ENCODE measurements at regions not wholly inside any gene's neighbourhood (a gene's known extent, or its start where the extent isn't known, plus 50 kb on each side); places are given as distances from the start of the nearest gene placed in this dataset.

DNA sequence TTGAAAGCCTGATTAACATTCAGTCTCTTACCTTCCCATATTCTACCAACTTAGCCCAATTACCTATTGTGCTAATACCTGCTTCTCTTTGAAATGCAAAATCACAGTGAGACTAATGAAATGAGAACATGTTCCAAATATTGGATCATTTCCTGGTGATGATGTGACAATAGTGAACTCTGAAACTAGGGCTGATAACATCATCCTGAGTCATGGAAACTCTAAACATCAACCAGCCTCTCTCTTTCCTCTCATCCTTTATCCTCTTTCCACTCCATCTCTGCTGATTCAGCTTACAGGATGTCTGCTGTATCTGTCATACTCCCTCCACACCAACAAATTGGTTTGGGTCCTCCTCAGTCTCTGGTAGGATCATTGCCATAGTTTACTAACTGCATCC, 98.8 kb upstream of the NCKAP5 start:
- peak; percentile 50 for DNase-seq (ENCODE audit: low read depth)

DNA sequence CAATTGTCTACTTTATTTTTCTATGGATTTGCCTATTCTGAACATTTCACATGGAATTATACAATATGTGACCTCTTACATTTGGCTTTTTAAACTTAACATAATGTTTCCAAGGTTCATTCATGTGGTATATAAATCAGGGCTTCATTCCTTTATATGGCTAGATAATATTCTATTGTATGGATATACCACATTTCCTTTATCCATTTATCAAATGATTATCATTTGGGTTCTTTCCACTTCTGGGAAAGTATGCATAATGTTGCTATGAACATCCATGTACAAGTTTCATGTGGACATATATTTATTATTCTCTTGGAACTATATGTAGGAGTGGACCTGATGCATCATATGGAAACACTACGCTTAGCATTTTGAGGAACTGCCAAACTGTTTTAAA, 99.7 kb upstream of the NCKAP5 start:
- DNase-seq (ENCODE audit: low read depth): no peak

DNA sequence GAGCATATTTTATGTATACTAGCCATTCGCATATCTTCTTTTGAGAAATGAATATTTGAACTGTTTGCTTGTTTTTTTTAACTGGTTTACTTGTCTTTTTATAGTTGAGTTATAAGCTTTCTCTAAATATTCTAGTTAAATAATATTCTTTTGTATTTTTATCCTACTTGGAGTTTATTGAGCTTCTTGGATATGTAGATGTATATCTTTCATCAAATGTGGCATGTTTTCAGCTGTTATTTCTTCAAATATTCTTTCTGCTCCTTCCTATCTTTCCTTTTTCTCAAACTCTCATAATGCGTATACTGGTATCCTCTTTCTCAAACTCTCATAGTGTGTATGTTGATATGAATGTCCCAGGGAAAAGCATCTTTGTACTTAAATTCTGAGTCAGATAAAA, 100.3 kb upstream of the NCKAP5 start:
- DNase-seq (ENCODE audit: low read depth): no peak

DNA sequence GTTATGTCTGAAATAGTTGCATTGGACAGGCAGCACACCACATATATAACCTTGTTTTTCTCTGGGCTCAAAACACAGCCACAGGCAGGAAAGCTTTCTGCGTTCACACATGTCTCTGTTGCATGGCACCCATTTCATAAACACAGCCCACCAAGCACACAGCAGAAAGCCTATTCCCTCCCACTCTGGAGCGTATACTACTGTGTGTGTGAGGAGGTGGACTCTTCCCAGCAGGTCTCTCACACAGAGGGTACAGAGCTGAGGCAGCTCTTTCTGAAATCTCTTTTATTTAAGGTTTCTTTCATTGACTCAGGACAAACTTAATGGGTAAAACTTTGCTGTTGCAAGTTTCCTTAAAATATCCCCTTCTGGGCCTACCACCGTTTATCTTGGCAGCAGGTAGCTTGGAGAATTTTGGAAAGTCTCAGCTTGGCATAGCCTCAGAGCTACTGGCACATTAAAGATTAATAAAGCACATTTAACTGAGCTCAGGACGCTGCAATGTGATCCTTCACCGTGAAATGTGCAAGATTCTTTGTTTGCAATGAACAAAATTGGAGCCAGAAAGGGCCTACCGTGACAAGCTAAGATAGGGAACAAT, 105.1 kb upstream of the NCKAP5 start:
- no peak for DNase-seq (ENCODE audit: low read depth)

DNA sequence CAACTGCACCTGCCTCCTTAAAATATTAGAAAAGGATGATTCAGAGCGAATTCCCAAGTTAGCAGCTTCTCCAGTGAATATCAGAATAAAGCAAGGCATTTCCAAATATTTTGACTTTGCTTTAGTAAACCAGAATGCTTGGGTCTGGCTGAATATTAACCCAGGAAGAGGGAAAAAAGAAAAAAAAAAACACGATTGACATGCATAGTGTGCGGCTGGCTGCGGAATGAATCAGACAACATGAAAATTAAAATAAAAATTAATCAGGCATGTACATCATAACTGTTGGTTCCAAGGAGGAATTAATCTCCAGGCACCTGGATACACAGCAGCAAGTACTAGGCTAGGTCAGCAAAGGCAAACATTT, 105.8 kb upstream of the NCKAP5 start:
- no peak for DNase-seq (ENCODE audit: low read depth)

DNA sequence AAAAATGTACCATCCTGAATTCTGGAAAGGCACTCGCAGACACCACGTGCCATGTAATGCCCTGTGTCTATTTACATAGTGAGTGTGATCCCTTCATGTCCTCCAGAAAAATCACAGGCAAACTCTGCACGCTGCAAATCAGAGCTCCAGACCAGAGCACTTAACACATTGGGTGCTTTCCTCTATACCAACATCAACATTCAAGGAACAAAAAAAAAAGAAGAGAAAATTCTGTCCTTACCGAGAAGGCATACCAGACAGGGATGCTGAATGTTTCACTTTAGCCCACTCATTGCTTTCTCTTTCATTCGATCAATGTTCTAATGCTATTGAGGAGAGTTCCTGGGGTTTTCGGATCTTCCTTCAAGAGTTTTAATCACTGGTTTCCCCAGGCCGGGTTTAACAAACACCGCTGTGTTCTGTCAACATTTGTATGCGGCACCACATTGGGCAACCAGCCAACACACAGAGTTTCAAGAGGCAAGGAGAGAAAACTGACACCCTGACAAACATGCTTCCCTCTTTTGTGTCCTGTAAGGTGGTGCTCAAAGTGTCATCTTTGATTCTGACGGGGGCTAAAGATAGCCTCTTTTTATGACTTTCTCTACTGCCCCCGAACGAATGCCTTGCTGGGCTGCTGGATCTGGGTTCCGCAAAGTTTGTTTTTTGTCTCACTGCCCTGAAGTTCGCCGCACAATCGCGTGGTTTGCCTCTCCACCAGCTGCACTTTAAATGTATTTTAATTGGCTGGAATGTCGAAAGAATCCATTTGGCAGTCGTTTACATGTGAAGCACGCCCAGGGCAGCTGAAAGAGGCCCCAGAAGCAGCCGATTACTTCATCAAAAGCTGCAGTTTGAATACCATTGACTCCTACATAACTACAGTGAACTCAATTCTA, 106.4 kb upstream of the NCKAP5 start:
- DNase-seq (ENCODE audit: low read depth): peak; percentile 54

DNA sequence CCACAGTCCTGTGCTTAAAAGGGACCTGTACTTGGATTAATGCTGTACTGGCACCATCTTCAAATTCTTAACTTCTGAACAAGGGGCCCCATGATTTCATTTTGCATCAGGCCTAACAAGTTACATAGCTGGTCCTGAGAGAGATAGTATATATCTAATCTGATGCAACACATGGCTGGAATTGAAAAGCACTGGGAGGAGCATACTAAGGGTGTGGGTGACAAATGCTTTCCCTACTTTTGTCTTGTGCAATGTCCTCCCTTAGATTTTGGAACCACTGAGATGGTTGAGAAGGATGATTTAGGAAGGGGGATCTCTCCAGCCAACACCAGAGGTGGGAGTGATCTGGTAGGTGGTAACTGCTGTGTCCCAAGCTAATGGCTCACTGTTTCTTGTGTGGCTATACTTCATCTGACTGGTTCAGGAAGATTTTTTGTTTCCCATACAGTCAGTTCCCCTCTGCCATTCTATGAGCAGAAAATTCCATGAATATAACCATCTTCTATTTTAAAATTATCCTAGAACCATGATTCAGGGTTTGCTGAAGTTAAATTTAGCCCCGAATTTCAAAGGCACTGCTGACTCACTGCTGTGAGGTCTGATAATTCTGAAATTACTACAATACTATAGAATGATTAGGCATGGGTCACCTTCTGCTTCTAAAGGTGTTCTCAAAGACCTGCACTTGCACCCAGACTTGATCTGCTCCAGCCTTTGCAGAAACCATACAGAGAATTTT, 108.3 kb upstream of the NCKAP5 start:
- DNase-seq (ENCODE audit: low read depth): no peak

DNA sequence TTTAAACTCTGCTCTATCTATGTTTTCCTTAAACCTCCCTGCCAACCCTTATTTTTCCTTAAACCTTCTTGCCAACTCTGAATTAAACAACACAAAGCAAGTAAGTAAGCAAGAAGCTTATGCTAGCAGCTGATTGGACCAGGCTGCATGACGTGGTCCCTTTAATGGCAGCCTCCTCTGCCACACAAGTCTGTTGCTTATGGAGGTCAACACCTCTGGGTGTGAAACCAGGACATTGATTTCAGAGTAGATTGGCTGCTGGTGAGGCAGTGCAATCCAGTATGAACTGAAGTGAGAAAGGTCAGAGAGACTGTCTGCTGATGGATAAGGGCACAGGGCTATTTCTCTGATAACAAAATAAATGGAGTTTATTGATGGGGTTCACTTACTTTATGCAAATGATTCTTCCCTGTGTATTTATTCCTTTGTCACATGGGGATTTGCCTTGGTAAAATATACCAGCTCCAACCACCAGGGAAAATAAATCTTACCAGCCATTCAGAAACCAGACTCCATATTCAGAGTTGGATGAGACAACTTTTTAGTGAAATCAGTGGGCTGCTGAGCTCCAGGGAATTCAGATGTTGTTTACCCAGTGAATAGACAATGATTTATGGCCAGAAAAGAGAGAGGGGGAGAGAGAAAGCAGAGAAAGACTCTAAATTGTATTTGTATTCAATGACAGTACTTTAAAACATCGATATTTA, 112.2 kb upstream of the NCKAP5 start:
- DNase-seq (ENCODE audit: low read depth): no peak

DNA sequence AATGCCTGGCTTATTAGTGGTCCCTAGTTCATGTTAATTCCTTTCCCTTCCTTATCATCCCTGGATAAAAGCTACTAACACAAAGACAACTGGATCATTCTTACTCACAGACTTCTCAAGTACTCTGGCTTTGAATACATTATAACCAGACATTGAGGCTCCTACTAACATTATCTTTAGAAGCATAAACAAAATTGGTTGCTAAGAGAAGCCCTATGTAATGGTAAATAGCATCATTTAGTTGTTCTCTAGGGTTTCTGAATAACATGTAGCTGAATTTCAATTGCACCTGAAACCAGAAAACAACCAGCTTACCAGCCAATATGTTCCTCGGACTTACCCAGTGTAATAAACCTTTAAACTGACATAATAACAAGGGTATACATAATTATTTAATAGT, 114.1 kb upstream of the NCKAP5 start:
- no peak for DNase-seq (ENCODE audit: low read depth)

DNA sequence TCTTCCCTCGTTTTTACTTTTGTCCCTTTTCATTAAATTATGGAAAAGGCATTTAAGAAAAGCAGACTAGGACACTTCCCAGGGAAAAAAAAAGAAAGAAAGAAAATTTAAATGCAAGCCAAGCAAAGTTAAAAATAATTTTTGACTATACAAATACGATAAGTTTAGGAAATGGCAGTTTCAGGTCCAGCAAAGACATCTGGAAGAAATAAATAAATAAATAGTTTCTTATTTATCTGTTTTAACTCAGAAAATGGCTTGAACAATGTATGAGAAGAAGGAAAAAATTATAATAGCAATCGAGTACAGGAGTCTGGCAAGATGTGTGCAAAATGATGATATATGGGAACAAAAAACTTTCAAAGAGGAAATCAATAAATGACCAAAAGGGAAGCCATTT, 114.6 kb upstream of the NCKAP5 start:
- DNase-seq (ENCODE audit: low read depth): no peak

DNA sequence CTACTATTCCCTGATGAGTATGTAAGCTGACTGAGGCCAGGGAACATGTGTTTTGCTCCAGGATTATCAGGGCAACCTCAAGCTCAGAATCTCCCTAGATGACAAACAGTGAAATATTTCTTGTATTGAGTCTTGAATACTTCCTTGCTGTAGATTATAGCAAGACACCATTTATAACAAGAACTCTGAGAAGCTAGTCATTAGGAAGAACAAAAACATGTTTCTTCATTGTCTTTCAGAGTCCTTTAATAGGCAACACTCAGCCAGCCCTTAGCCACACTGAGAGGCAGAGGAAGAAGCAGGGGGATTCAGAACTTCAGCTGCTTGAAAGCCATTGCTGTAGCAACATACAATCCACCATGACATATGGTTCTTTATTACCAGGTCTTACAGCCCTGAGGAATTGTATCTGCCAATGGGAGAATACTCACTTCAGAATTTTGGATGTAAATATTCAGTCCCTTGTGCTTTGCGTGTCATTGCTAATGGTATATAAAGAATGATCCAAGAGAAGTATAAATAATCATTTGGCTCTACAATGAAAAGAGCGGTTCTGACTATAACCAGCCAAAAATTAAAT, 117.5 kb upstream of the NCKAP5 start:
- DNase-seq (ENCODE audit: low read depth): no peak

DNA sequence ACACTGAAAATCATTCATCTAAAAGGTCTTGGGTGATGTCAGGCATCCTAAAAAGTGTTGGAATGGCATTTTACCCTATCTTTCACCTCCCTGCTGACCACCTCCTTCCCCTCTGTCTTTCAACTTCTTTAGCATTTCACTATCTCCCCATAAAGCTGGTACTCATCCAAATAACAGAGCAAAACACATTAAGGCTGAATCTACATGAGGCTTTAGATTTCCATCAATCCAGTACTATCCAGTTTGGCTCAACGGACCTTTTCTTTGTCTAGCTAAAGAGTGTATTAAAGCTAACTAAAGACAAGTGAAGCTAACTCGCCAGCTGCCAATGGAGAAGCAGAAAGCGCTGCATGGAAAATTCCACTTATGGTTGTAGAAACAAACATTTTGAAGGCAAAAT, 122.5 kb upstream of the NCKAP5 start:
- no peak for DNase-seq (ENCODE audit: low read depth)

DNA sequence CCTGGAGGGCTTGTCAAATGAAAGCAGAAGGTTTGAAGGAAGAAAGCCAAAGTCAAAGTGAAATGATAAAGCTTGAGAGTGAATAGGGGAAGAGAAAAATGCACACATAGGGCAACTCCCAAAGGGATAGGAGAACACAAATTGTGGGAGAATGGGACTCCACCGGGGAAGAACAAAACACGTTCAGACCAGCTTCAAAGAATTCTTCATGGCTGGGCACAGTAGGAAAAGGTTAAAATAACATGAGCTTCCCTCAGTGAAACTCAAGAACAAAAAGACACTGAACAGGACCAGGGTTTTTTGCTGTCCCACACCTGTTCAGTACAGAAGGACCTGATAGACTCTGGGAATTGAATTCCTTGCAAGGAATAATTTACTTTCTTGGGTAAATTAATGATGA, 123.1 kb upstream of the NCKAP5 start:
- no peak for DNase-seq (ENCODE audit: low read depth)

DNA sequence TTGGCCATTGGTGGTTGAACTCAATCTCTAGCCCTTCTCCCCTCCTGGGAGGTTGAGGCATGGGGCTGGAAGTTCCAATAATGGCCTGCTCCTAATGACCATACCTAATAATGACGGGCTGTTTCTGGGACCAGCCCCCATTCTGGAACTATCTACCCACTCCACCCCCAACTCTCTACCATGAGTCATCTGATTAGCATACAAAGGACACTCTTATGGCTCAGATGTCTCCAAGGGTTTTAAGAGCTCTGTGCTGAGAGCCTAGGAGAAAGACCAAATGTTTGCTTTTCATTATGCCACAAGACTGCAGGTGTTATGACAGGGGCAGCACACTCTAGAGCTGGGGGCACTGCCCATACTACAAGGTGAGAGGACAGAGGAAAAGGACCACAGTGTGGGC, 137.0 kb upstream of the NCKAP5 start:
- DNase-seq (ENCODE audit: low read depth): no peak

DNA sequence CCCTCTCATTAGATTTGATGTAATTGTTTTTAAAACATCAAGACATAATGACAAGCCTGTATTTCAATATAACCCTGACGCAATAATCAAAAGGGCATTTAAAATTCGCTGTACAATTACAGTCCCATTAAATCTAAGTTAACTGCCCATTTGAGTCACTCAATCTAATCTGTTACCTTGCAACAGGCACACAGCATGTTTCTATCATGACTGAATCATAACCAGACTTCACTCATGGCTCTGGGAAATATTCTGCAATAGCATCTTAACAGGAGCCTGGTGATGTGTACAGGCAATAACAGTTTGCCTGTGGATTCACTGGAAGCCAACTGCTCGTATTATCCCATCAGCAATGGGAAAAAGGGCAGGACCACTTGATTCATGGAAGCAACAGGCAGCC, 142.3 kb upstream of the NCKAP5 start:
- peak; percentile 17 for DNase-seq (ENCODE audit: low read depth)

DNA sequence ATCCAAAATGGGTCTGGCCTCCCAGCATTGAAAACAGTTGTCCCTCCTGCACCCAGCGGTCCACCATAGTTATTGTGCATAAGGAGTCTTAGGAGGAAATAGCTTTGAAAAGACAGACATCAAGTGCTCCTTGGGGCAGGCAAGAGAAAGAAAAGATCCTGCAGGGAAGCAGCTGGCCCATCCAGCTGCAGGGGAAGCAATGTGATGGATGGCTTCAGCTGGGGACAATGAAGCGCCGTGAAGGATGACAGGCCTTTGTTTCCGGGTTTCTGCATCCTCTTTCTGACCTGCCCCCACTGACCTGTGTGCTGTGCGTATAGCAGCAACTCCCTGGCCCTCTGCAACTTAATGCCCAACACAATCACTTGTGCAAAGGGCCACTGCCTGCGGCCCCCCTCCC, 142.9 kb upstream of the NCKAP5 start:
- no peak for DNase-seq (ENCODE audit: low read depth)

DNA sequence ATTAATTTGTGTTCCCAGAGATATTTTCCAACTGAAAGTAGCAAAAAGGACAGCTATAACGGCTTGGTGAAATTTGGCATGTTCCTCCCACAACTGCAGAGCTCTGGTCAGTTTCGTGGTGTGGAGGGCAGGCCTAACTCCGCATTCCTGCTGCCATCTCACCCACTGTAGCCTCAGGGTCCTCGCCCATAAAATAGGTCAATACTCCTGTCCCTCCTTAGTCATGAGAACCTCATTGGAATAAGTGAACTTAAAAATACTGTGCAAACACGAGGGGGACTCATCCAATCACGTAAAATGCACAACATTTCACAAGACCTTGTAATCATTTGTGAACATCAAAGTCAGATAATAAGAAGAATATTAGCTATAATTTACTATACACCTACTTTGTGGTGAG, 143.5 kb upstream of the NCKAP5 start:
- no peak for DNase-seq (ENCODE audit: low read depth)

DNA sequence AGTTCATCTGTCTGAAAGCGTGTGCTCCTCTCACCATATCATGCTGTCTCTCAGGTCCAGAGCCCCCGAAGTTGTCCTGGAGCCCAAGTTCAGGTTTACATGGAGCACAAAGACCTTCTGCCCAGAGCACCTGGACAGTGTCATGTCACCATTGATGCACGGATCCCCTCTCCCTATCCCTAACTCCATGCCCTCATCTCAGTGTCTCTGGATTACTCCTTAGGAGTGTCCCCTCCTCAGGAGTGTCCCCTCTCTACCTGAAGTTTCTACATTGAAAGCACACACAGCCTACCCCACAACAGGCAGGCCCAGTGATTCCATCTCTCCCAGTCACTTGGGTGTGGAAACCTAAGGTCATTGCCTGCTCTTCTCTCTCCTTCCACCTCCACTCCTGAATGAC, 144.1 kb upstream of the NCKAP5 start:
- DNase-seq (ENCODE audit: low read depth): no peak

DNA sequence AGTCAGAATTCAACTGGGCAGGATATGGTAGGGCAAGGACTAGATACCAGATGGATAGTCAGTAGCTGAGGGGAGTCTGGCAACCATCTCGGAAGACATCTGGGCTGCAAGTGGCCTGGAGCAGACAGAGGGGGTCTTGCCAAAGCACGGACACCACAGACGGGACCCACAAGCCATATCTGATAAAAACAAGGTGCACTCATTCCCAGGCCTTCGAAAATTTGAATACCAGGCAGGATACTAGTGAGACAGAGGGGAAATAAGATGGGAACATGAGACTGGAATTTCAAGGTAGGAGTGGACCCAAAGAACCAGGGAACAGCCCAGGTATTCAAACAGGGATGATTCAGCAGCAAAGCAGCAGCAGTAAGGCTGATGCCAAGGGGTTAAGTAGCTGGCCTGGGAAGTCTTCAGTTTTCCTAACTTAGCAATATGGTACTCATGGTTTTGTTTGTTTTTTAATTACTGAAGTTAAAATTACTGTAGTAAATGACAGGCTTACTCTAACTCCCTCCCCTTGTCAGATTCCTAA, 144.9 kb upstream of the NCKAP5 start:
- no peak for DNase-seq (ENCODE audit: low read depth)

DNA sequence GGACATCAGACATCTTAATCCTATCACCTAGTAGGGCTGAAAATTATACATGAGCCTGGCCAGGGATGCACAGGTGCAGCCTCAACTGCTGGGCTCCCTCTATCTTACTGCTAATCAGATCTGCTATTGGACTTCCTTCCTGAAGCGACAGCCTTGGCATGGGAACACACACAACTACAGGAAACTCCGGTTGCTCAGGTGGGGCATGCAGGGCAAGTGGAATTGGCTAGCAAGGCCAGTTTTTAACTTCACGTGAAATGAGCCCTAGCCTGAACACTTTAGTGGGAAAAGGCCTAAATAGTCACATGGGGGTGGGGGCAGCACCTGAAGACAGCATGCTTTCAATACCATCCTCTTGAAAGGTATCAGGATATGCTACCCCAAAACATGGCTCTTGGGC, 147.9 kb upstream of the NCKAP5 start:
- DNase-seq (ENCODE audit: low read depth): no peak

DNA sequence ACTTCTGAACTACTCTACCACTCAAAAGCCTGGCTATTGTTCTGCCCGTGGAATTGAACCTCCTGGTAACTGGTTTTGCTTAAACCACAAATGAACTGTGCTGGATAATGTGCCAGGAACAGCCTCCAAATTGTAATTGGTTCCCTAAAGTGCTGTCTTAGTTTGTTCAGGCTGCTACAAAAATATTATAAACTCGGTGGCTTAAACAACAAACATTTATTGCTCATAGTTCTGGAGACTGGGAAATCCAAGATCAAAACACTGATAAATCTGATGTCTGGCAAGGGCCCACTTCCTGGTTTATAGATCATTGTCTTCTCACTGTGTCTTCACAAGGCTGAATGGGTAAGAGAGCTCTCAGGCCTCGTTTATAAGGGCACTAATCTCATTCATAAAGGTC, 149.2 kb upstream of the NCKAP5 start:
- no peak for DNase-seq (ENCODE audit: low read depth)

All from LHCN-M2 (cell line).